ENCODE measurements at regions not wholly inside any gene's neighbourhood (a gene's known extent, or its start where the extent isn't known, plus 50 kb on each side); places are given as distances from the start of the nearest gene placed in this dataset.

GRCh38 chr6:4607793-4608192 is 168.4 kb upstream of the CDYL start (continued):
- TF ChIP-seq PATZ1 (CRISPR knock-in tag; IDR thresholded peaks at IDR 0.05; ENCODE audit: borderline replicate concordance) (no peak), SNAI2 (CRISPR knock-in tag; IDR thresholded peaks at IDR 0.05) (no peak)

GRCh38 chr6:4606821-4607704 is 169.1 kb upstream of the CDYL start:
- TF ChIP-seq ZFP30 (CRISPR knock-in tag; IDR thresholded peaks at IDR 0.05) (no peak), BACH2 (CRISPR knock-in tag; IDR thresholded peaks at IDR 0.05; ENCODE audit: borderline replicate concordance) (no peak), CSDC2 (CRISPR knock-in tag; IDR thresholded peaks at IDR 0.05) (no peak), PPARA (CRISPR knock-in tag; IDR thresholded peaks at IDR 0.05; ENCODE audit: borderline replicate concordance) (no peak), OSR1 (CRISPR knock-in tag; IDR thresholded peaks at IDR 0.05) (no peak), ZNF70 (CRISPR knock-in tag; IDR thresholded peaks at IDR 0.05) (no peak), GLIS3 (CRISPR knock-in tag; IDR thresholded peaks at IDR 0.05) (no peak), SNAI2 (CRISPR knock-in tag; IDR thresholded peaks at IDR 0.05) (no peak), ARNTL (CRISPR knock-in tag; IDR thresholded peaks at IDR 0.05; ENCODE audit: borderline replicate concordance, low read depth) (no peak), ZC3H10 (CRISPR knock-in tag; IDR thresholded peaks at IDR 0.05) (no peak)
- ATAC-seq: peak; percentile 71

GRCh38 chr6:4606016-4606415 is 170.2 kb upstream of the CDYL start:
- TF ChIP-seq CSRNP3 (CRISPR knock-in tag; IDR thresholded peaks at IDR 0.05): no peak
- no peak for TF ChIP-seq OSR1 (CRISPR knock-in tag; IDR thresholded peaks at IDR 0.05)
- no peak for TF ChIP-seq PPARA (CRISPR knock-in tag; IDR thresholded peaks at IDR 0.05; ENCODE audit: borderline replicate concordance)
- TF ChIP-seq ZNF70 (CRISPR knock-in tag; IDR thresholded peaks at IDR 0.05): no peak
- no peak for TF ChIP-seq ESRRG (CRISPR knock-in tag; IDR thresholded peaks at IDR 0.05)
- no peak for TF ChIP-seq ZNF8 (CRISPR knock-in tag; IDR thresholded peaks at IDR 0.05)
- TF ChIP-seq ZFP30 (CRISPR knock-in tag; IDR thresholded peaks at IDR 0.05): no peak
- ATAC-seq: no peak

- ATAC-seq: no peak
- TF ChIP-seq ZNF70 (CRISPR knock-in tag; IDR thresholded peaks at IDR 0.05): no peak
These were observed 172.3 kb upstream of the CDYL start for GRCh38 chr6:4603856-4604369.

GRCh38 chr6:4603291-4603690 is 172.9 kb upstream of the CDYL start:
- TF ChIP-seq CSDC2 (CRISPR knock-in tag; IDR thresholded peaks at IDR 0.05) (no peak), ARNTL (CRISPR knock-in tag; IDR thresholded peaks at IDR 0.05; ENCODE audit: borderline replicate concordance, low read depth) (no peak), ISL1 (CRISPR knock-in tag; IDR thresholded peaks at IDR 0.05) (no peak), PPARA (CRISPR knock-in tag; IDR thresholded peaks at IDR 0.05; ENCODE audit: borderline replicate concordance) (no peak), TCF4 (CRISPR knock-in tag; IDR thresholded peaks at IDR 0.05; ENCODE audit: borderline replicate concordance) (no peak), SNAI2 (CRISPR knock-in tag; IDR thresholded peaks at IDR 0.05) (no peak)
- ATAC-seq: no peak

- peak; percentile 92 for ATAC-seq
- TF ChIP-seq ISL1 (CRISPR knock-in tag; IDR thresholded peaks at IDR 0.05) (peak; percentile 34; the same call in 1 of the 2 replicates), RARB (CRISPR knock-in tag; IDR thresholded peaks at IDR 0.05) (no peak), ZFP3 (CRISPR knock-in tag; IDR thresholded peaks at IDR 0.05) (no peak), ZC3H10 (CRISPR knock-in tag; IDR thresholded peaks at IDR 0.05) (no peak), TSHZ2 (CRISPR knock-in tag; IDR thresholded peaks at IDR 0.05) (no peak)
These were observed 176.3 kb upstream of the CDYL start for GRCh38 chr6:4599924-4600323.

Measured in SK-N-SH treated with all-trans-retinoic acid at 6 μM for 48 hours (cell line).